ENCODE measurements at regions not wholly inside any gene's neighbourhood (a gene's known extent, or its start where the extent isn't known, plus 50 kb on each side); places are given as distances from the start of the nearest gene placed in this dataset.

- H3K4me1 ChIP-seq (ENCODE audit: insufficient read depth, low read length) = no peaks in the 10 kb centered on the region
- no peak overlapping the region for H3K4me3 ChIP-seq (ENCODE audit: insufficient read depth, low read depth, low read length)
- DNase-seq (ENCODE audit: low read depth) (no peak), FAIRE-seq (no peak)
- H3K27me3 Mint-ChIP-seq (ENCODE audit: low read depth, unreplicated experiment) = no peaks in the 10 kb centered on the region
- H3K27ac ChIP-seq (ENCODE audit: low read depth, low read length) = no peak overlapping the region
- H3K36me3 Mint-ChIP-seq (ENCODE audit: low read depth, unreplicated experiment) = no peaks in the 10 kb centered on the region
- H3K79me2 ChIP-seq (ENCODE audit: insufficient read depth, low read length) = no peaks in the 10 kb centered on the region
- H3K9me3 ChIP-seq (ENCODE audit: insufficient read depth, low read depth, low read length) = no peaks in the 10 kb centered on the region
- no peaks in the 10 kb centered on the region for H4K20me1 ChIP-seq (ENCODE audit: insufficient read depth, low read length)
- H3K27ac Mint-ChIP-seq (ENCODE audit: unreplicated experiment) = no peak overlapping the region
- no peak overlapping the region for H3K4me3 Mint-ChIP-seq (ENCODE audit: unreplicated experiment)
- TF ChIP-seq EZH2 (IDR thresholded peaks at IDR 0.05; ENCODE audit: insufficient read depth, low read length) = no peak
- no peak for TF ChIP-seq CTCF (IDR thresholded peaks at IDR 0.05; ENCODE audit: insufficient read depth, low read depth, low read length)
- no peak overlapping the region for H3K9ac ChIP-seq (ENCODE audit: low read length)
- H3K36me3 ChIP-seq (ENCODE audit: insufficient read depth, low read length) = no peaks in the 10 kb centered on the region
- H2AFZ ChIP-seq (ENCODE audit: low read depth, low read length) = no peak overlapping the region
- H3K27me3 ChIP-seq (ENCODE audit: insufficient read depth, low read length) = no peaks in the 10 kb centered on the region
- no peak overlapping the region for H3K4me2 ChIP-seq (ENCODE audit: low read length)
- H3K9me3 Mint-ChIP-seq (ENCODE audit: unreplicated experiment) = no peaks in the 10 kb centered on the region
- H3K4me1 Mint-ChIP-seq (ENCODE audit: low read depth, unreplicated experiment) = no peaks in the 10 kb centered on the region
Measured at GRCh38 chr2:155298001-155298400, 599.5 kb downstream of the KCNJ3 start.

- H3K4me1 ChIP-seq (ENCODE audit: insufficient read depth, low read length) = no peaks in the 10 kb centered on the region
- Mint-ChIP-seq H3K4me1 (ENCODE audit: low read depth, unreplicated experiment) (no peaks in the 10 kb centered on the region), H3K27ac (ENCODE audit: unreplicated experiment) (no peak overlapping the region), H3K36me3 (ENCODE audit: low read depth, unreplicated experiment) (no peaks in the 10 kb centered on the region), H3K27me3 (ENCODE audit: low read depth, unreplicated experiment) (no peaks in the 10 kb centered on the region), H3K9me3 (ENCODE audit: unreplicated experiment) (no peaks in the 10 kb centered on the region), H3K4me3 (ENCODE audit: unreplicated experiment) (no peak overlapping the region)
- H3K9me3 ChIP-seq (ENCODE audit: insufficient read depth, low read depth, low read length) = no peaks in the 10 kb centered on the region
- no peak overlapping the region for H2AFZ ChIP-seq (ENCODE audit: low read depth, low read length)
- no peak for TF ChIP-seq EZH2 (IDR thresholded peaks at IDR 0.05; ENCODE audit: insufficient read depth, low read length)
- no peak for TF ChIP-seq CTCF (IDR thresholded peaks at IDR 0.05; ENCODE audit: insufficient read depth, low read depth, low read length)
- no peaks in the 10 kb centered on the region for H3K27me3 ChIP-seq (ENCODE audit: insufficient read depth, low read length)
- H4K20me1 ChIP-seq (ENCODE audit: insufficient read depth, low read length) = no peaks in the 10 kb centered on the region
- no peak for DNase-seq (ENCODE audit: low read depth)
- no peak overlapping the region for H3K4me2 ChIP-seq (ENCODE audit: low read length)
- no peak overlapping the region for H3K4me3 ChIP-seq (ENCODE audit: insufficient read depth, low read depth, low read length)
- H3K79me2 ChIP-seq (ENCODE audit: insufficient read depth, low read length) = no peaks in the 10 kb centered on the region
- H3K9ac ChIP-seq (ENCODE audit: low read length) = no peak overlapping the region
- H3K36me3 ChIP-seq (ENCODE audit: insufficient read depth, low read length) = no peaks in the 10 kb centered on the region
- no peak for FAIRE-seq
- H3K27ac ChIP-seq (ENCODE audit: low read depth, low read length) = no peak overlapping the region
Measured at GRCh38 chr2:155294358-155294757, 595.9 kb downstream of the KCNJ3 start.

- H3K4me3 ChIP-seq (ENCODE audit: insufficient read depth, low read depth, low read length) = no peak overlapping the region
- no peaks in the 10 kb centered on the region for H4K20me1 ChIP-seq (ENCODE audit: insufficient read depth, low read length)
- H3K9me3 Mint-ChIP-seq (ENCODE audit: unreplicated experiment) = no peaks in the 10 kb centered on the region
- no peak overlapping the region for H3K9ac ChIP-seq (ENCODE audit: low read length)
- H3K4me1 ChIP-seq (ENCODE audit: insufficient read depth, low read length) = no peaks in the 10 kb centered on the region
- no peak overlapping the region for H3K27ac Mint-ChIP-seq (ENCODE audit: unreplicated experiment)
- H2AFZ ChIP-seq (ENCODE audit: low read depth, low read length) = no peak overlapping the region
- H3K27me3 ChIP-seq (ENCODE audit: insufficient read depth, low read length) = no peaks in the 10 kb centered on the region
- no peaks in the 10 kb centered on the region for H3K36me3 ChIP-seq (ENCODE audit: insufficient read depth, low read length)
- no peak for FAIRE-seq
- H3K4me1 Mint-ChIP-seq (ENCODE audit: low read depth, unreplicated experiment) = no peaks in the 10 kb centered on the region
- no peak for TF ChIP-seq EZH2 (IDR thresholded peaks at IDR 0.05; ENCODE audit: insufficient read depth, low read length)
- no peak for TF ChIP-seq CTCF (IDR thresholded peaks at IDR 0.05; ENCODE audit: insufficient read depth, low read depth, low read length)
- no peak overlapping the region for H3K4me3 Mint-ChIP-seq (ENCODE audit: unreplicated experiment)
- no peak for DNase-seq (ENCODE audit: low read depth)
- H3K27ac ChIP-seq (ENCODE audit: low read depth, low read length) = no peak overlapping the region
- H3K27me3 Mint-ChIP-seq (ENCODE audit: low read depth, unreplicated experiment) = no peaks in the 10 kb centered on the region
- no peaks in the 10 kb centered on the region for H3K79me2 ChIP-seq (ENCODE audit: insufficient read depth, low read length)
- H3K4me2 ChIP-seq (ENCODE audit: low read length) = no peak overlapping the region
- H3K9me3 ChIP-seq (ENCODE audit: insufficient read depth, low read depth, low read length) = no peaks in the 10 kb centered on the region
- H3K36me3 Mint-ChIP-seq (ENCODE audit: low read depth, unreplicated experiment) = no peaks in the 10 kb centered on the region
Measured at GRCh38 chr2:155281907-155282306, 583.4 kb downstream of the KCNJ3 start.

Measured in astrocyte (in vitro differentiated cells and primary cell).